ENCODE measurements at regions not wholly inside any gene's neighbourhood (a gene's known extent, or its start where the extent isn't known, plus 50 kb on each side); places are given as distances from the start of the nearest gene placed in this dataset.
"Not testable (repeated sequence)": the region's sequence is repeated elsewhere in the genome, so short reads cannot be mapped to it uniquely, and the experiment has no call there.

GRCh38 chr7:145916776-145917175 is 199.8 kb upstream of the CNTNAP2 start:
- no peak for DNase-seq

DNA sequence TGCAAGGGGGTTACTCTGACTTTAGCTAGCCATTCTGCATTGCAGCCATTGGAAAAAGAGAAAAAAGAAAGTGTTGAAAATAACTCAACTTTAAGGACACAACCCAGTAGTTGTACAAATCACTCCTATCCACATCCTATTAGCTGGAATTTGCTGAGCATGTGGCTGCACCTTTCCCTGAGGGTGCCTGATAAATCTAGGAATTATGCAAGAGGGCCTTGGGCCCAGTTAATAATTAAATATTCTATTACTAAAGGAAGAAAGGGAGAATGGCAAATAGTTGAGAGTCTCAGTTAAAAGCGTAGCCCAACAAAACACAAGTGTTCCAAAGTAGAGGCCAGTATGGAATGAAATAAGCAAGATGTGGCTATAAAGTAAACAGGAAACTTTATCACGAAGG is 200.9 kb upstream of the CNTNAP2 start:
- DNase-seq = no peak

DNA sequence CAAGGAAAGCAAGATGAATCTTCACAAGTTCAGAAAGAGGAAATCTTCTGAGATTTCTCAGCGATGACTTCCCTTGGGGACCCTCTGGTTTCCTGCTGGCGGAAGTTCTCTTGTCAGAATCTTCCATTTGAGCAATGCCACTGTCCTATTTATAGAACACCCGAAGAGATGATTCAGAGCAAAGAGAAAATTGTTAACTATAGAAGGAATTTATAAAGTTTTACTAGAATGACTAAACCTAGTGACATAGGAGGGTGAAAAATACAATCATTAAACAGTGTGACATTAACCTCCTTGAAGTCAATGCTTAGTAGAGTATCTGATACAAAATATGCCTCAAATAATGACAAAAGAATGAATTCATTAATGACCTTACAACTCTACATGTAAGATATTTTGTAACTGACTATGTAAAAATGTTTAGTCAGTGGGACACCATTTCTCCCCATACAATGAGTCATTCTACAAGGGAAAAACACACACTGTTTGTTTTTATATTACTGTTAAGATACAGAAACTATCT is 206.5 kb upstream of the CNTNAP2 start:
- no peak for DNase-seq

GRCh38 chr7:145903658-145904057 is 212.9 kb upstream of the CNTNAP2 start:
- DNase-seq = no peak

DNA sequence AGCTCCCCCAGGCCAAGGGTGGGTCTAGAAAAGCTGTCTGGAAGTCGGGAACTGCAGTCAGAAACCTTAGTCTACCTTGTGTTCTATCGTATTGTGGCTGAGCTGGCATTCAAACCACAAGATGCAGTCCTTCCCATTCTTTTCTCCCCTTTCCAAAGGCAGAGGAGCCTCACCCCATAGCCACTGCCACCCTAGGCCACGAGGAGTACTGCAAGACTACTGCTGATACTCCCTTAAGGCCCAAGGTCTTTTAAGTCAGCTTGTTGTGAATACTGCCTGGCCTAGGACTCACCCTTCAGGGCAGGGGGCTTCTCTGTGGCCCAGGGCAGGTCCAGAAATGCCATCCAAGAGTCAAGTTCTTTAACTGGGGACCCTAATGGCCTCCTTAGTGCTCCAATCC is 214.5 kb upstream of the CNTNAP2 start:
- no peak for DNase-seq

GRCh38 chr7:145899938-145900337 is 216.7 kb upstream of the CNTNAP2 start:
- DNase-seq = no peak

GRCh38 chr7:145893925-145894535 is 222.6 kb upstream of the CNTNAP2 start:
- DNase-seq = no peak

GRCh38 chr7:145884716-145885514 is 231.7 kb upstream of the CNTNAP2 start:
- DNase-seq = no peak

GRCh38 chr7:145876376-145876775 is 240.2 kb upstream of the CNTNAP2 start:
- DNase-seq = no peak

- DNase-seq = no peak
These were observed 241.3 kb upstream of the CNTNAP2 start for GRCh38 chr7:145875267-145875666.

GRCh38 chr7:145868935-145869334 is 247.7 kb upstream of the CNTNAP2 start:
- DNase-seq = no peak

GRCh38 chr7:145862212-145862611 is 254.4 kb upstream of the CNTNAP2 start:
- no peak for DNase-seq

DNA sequence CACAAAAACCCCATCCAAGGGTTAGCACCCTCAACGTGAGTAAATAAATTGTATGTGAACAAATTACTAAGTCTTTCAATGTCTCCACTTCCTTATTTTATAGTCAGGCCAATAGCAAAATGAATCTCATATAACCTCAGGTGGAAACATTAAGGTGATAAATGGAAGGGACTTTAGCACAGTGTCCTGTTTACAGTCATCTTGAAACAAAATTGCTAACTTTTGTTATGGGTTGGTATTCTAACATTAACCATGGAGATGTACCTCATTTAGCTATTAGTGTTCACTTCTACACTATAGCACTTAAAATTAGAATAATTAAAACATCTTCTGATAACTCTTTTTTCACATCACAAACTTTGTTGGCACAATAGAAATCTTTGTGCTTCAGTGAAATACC is 255.8 kb upstream of the CNTNAP2 start:
- no peak for DNase-seq

GRCh38 chr7:145850636-145851035 is 266.0 kb upstream of the CNTNAP2 start:
- DNase-seq = no peak

- DNase-seq = no peak
These were observed 267.9 kb upstream of the CNTNAP2 start for GRCh38 chr7:145848691-145849090.

- no peak for DNase-seq
These were observed 271.3 kb upstream of the CNTNAP2 start for GRCh38 chr7:145845345-145845744.

DNA sequence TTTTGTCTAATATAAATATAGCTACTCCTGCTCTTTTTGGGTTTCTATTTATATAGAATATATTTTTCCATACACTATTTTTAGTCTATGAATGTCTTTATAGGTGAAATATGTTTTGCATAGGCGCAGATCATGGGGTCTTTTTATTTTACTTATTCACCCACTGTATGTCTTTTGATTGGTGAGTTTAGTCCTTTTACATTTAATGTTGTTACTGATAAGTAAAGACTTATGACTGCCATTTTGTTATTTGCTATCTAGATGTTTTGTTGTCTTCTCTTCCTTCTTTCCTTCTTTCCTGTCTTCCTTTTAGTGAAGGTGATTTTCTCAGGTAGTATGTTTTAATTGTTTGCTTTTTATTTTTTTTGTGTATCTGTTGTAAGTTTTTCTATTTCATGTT is 276.8 kb upstream of the CNTNAP2 start:
- no peak for DNase-seq

DNA sequence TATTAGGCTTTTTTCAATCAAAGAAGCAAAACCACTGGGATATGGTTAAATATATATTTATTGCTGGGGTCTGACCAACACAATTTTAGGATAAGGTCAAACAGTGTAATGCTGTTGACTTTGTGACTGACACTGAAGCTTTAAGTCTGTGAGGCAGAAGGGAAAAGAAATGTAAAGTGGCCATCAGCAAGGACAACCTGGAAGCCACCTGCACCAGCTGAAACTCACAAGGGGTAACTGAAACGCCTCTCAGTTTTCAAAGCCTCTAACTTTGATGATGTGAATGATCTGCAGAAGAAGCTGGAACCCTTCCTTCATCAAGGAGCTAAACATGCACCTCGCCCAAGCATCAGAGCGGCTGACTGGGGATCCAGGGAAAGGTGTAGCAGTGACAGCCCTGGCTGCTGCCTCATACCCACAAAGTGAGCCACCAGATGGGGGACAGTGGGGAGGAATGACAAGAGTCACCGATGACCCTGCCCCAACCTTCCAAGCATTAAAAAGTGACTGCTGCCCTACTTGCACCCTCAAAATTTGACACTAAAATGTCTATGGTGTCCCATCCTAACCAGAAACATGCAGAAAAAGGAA is 284.9 kb upstream of the CNTNAP2 start:
- DNase-seq = no peak

DNA sequence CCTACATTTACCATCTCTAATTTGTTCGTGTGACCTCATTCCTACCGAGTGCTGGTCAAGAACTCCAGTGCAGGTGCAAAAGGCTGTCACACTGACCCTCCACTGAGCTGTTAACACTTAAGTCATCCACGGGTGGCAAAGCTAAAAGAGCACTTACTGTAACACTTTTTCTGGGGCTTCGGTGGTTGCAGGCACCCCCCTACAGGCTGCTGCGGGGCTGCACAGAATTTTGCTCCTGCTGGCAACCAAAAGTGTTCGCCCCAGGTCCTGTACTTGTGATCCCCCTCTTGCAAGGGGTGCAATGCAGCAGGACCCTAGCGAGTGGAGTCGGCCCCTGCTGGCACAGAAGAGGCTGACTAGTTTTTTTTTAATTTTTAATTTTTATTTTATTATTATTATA is 298.9 kb upstream of the CNTNAP2 start:
- DNase-seq = no peak

GRCh38 chr7:145812218-145812617 is 304.4 kb upstream of the CNTNAP2 start:
- DNase-seq = no peak

DNA sequence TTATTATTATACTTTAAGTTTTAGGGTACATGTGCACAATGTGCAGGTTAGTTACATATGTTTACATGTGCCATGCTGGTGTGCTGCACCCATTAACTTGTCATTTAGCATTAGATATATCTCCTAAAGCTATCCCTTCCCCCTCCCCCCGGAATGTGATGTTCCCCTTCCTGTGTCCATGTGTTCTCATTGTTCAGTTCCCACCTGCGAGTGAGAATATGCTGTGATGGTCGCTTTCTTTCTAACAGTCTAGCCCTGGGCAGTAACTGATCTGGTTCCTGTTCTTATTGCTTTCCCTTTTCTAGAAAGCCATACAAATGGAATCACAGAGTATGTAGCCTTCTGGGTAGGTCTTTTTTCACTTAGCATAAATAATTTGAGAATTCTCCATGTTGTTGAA is 311.1 kb upstream of the CNTNAP2 start:
- DNase-seq = not testable (repeated sequence)

- DNase-seq = no peak
These were observed 319.1 kb upstream of the CNTNAP2 start for GRCh38 chr7:145797507-145797906.

GRCh38 chr7:145795132-145795531 is 321.5 kb upstream of the CNTNAP2 start:
- no peak for DNase-seq
